GM10248 (cell line): ENCODE measurements at regions not wholly inside any gene's neighbourhood (a gene's known extent, or its start where the extent isn't known, plus 50 kb on each side); places are given as distances from the start of the nearest gene placed in this dataset.

Experiments used
- CTCF ChIA-PET: fragments of 300-600 bp; sonication (Branson Sonifier 250); formaldehyde crosslinking; extraction: SDS; loops from one replicate; lab custom pipeline; 2021; ENCODE audit warnings: antibody characterized with exemption; lab: Yijun Ruan, JAX
- POLR2A ChIA-PET: fragments of 350-650 bp; sonication (Branson Sonifier 250); formaldehyde crosslinking; extraction: SDS; loops from one replicate; lab custom pipeline; 2020; ENCODE audit warnings: antibody characterized with exemption; lab: Yijun Ruan, JAX
- DNase-seq: peaks from one replicate; pipeline ENCODE4 v3.0.0; 2012; ENCODE audit errors: extremely low spot score
- CTCF ChIP-seq: IDR thresholded peaks from 2 replicates; pipeline ENCODE4 v1.5.1; 2012; ENCODE audit warnings: mild to moderate bottlenecking, low read depth; ENCODE audit errors: extremely low read depth, missing control alignments, control extremely low read depth

GRCh38 chr14:85799668-85800067 is 269.7 kb downstream of the FLRT2 start:
- CTCF ChIA-PET: no interaction called here
- TF ChIP-seq CTCF: no peak
- no peak for DNase-seq
- POLR2A ChIA-PET: no interaction called here

DNA sequence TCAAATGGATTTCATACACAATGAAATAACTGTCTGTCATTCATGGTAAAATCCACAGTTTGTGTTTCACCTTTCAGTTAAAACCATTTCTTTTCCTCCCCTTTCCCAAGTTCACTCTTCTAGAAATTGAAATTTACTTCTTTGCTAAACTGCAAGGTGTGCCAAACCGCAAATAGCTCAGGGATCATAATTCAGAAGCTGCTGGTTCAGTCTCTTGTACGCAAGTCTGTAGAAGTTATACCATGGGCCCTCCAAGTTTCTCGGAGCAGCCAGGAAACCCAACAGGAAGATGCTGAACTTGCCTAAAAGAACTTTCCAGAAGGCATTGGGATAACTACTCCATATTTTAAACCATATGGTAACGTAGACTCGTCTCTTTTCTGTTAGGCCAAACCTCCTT is 268.9 kb downstream of the FLRT2 start:
- ChIA-PET CTCF (interaction anchor here (1.3 kb wide), 1 partner anchor 14 kb away, joined by 3 read pairs; no protein-coding TSS in a partner anchor), POLR2A (no interaction called here)
- TF ChIP-seq CTCF: no peak
- DNase-seq: no peak

DNA sequence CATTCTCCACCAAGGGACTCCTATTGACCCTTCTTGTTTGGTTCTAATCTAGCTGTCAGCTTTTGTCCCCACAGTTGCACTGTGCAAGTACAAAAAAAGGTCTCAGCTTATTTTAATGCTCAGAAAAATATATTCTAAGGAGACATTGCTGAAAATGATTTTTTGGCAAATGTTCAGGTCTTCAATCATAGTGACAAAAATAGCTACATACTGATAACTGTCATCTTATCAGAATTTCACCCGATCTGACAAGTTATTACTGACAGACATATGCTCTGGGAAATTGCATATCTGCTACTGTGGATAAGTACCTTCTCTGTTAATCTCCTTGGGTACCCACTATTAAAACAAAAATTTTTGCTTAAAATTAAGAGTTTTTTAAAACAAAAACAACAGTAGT is 263.6 kb downstream of the FLRT2 start:
- POLR2A ChIA-PET: no interaction called here
- CTCF ChIA-PET: no interaction called here
- DNase-seq: no peak
- no peak for TF ChIP-seq CTCF

DNA sequence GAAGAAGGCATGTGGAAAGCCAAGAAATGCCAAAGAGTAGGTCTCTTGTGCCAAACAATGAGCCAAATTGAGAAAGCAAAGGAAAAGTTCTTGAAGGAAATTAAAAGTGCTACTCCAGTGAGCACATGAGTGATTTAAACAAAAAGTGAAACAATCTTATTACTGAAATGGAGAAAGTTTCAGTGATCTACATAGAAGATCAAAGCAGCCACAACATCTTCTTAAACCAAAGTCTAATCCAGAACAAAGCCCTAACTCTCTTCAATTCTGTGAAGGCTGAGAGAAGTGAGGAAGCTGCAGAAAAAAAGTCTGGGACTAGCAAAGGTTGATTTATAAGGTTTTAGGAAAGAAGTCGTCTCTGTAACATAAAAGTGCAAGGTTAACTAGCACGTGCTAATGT is 259.6 kb downstream of the FLRT2 start:
- POLR2A ChIA-PET: no interaction called here
- CTCF ChIA-PET: interaction anchor here (1.5 kb wide), 1 partner anchor 16 kb away, joined by 4 read pairs; no protein-coding TSS in a partner anchor
- no peak for DNase-seq
- TF ChIP-seq CTCF: no peak

DNA sequence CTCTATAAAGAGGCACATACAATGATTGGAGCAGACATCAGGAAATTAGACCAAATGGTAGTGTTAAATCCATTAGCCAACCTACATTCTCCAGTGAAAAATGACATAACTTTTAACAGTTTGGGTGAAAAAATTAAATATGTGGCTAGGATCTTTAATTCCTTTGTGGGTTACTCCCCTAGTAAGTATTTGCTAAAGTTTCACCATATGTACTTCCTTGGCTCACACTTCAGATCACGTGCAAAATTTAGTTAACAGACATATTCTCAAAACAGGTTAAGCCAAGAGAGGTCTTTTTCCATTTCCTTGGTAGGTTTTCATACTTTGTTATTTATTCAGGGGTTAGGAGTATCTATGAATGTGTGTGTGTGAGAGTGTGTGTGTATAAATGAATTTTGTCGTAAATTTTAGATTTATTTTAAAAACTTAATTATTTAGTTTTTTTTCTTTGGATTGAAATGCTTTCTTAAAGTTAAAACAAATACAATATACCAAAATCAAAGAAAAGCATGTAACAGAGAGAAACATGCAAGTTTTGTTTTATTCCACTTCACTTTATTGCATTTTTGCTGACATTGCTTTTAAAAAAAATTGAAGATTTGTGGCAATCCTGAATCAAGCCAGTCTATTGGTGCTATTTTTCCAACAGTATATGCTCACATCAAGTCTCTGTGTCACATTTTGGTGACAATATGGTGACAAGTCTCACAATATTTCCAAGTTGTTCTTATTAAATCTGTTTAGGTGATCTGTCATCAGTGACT is 258.7 kb downstream of the FLRT2 start:
- POLR2A ChIA-PET: no interaction called here
- no peak for TF ChIP-seq CTCF
- DNase-seq: no peak
- CTCF ChIA-PET: interaction anchor here (1.5 kb wide), 1 partner anchor 15 kb away, joined by 4 read pairs; no protein-coding TSS in a partner anchor

GRCh38 chr14:85766295-85766694 is 236.4 kb downstream of the FLRT2 start:
- no peak for DNase-seq
- TF ChIP-seq CTCF: no peak
- ChIA-PET POLR2A (no interaction called here), CTCF (no interaction called here)
